GM23248 (cell line): ENCODE measurements at regions not wholly inside any gene's neighbourhood (a gene's known extent, or its start where the extent isn't known, plus 50 kb on each side); places are given as distances from the start of the nearest gene placed in this dataset.
"Not testable (repeated sequence)": the region's sequence is repeated elsewhere in the genome, so short reads cannot be mapped to it uniquely, and the experiment has no call there.

Experiments
- EZH2 ChIP-seq: fragments of 200-600 bp; sonication (generic); IDR thresholded peaks from 2 replicates; pipeline ENCODE4 v1.6.1; 2018; ENCODE audit warnings: antibody characterized with exemption, mild to moderate bottlenecking; ENCODE audit not compliant: insufficient read depth, poor library complexity, severe bottlenecking
- EZH2phosphoT487 ChIP-seq: fragments of 200-600 bp; sonication (generic); IDR thresholded peaks from 2 replicates; pipeline ENCODE4 v1.6.1; 2018; ENCODE audit warnings: antibody characterized with exemption, moderate library complexity, mild to moderate bottlenecking, low read depth; ENCODE audit not compliant: insufficient read depth

GRCh38 chr6:106744029-106744428 is 114.7 kb downstream of the QRSL1 start:
- not testable (repeated sequence) for TF ChIP-seq EZH2, EZH2phosphoT487
